ENCODE measurements at regions not wholly inside any gene's neighbourhood (a gene's known extent, or its start where the extent isn't known, plus 50 kb on each side); places are given as distances from the start of the nearest gene placed in this dataset.
A peak's percentile ranks its signal among the peaks of the same experiment; 100 is the strongest.

- TF ChIP-seq ATF4 (CRISPR knock-in tag; IDR thresholded peaks at IDR 0.05): no peak
- TF ChIP-seq MCM5 (IDR thresholded peaks at IDR 0.05; ENCODE audit: low read depth): no peak
- no peak for TF ChIP-seq ZNF644 (tag; IDR thresholded peaks at IDR 0.05; ENCODE audit: low read depth)
- TF ChIP-seq ARHGAP35 (IDR thresholded peaks at IDR 0.05; ENCODE audit: partially characterized antibody): no peak
- peak in 1 of 2 experiments; percentile 29; a peak in 1 of 4 replicates for TF ChIP-seq TRIM24 (IDR thresholded peaks at IDR 0.05)
- TF ChIP-seq ZNF512 (tag; IDR thresholded peaks at IDR 0.05): no peak
- no peak for TF ChIP-seq ZNF695 (CRISPR knock-in tag; IDR thresholded peaks at IDR 0.05)
- peak; percentile 12; the same call in 1 of the 2 replicates for TF ChIP-seq MAFG (tag; conservative IDR thresholded peaks at IDR 0.05)
- TF ChIP-seq ETV1 (tag; conservative IDR thresholded peaks at IDR 0.05; ENCODE audit: low read depth): peak; percentile 70
- TF ChIP-seq NR2C1 (IDR thresholded peaks at IDR 0.05): peak; percentile 31; the same call in 1 of the 2 replicates
- peak; percentile 35; the same call in 1 of the 2 replicates for TF ChIP-seq NR2C1 (tag; IDR thresholded peaks at IDR 0.05)
- no peak for TF ChIP-seq ZNF586 (CRISPR knock-in tag; conservative IDR thresholded peaks at IDR 0.05)
- no peak for TF ChIP-seq HNRNPL (IDR thresholded peaks at IDR 0.05; ENCODE audit: low read depth, low read length)
- peak; percentile 21 for TF ChIP-seq NEUROD1 (IDR thresholded peaks at IDR 0.05; ENCODE audit: borderline replicate concordance, low read depth, low read length, partially characterized antibody)
- no peak for TF ChIP-seq CEBPG (CRISPR knock-in tag; IDR thresholded peaks at IDR 0.05)
- TF ChIP-seq CEBPG (tag; conservative IDR thresholded peaks at IDR 0.05 in 1 of 2, IDR thresholded peaks at IDR 0.05 in 1 of 2): peak; percentile 40 to 76; a peak in 3 of 4 replicates
- peak in 1 of 2 experiments; percentile 38 for TF ChIP-seq AFF1 (IDR thresholded peaks at IDR 0.05; ENCODE audit: low read depth in 1 of 2, partially characterized antibody in 2 of 2)
- TF ChIP-seq TCF7 (IDR thresholded peaks at IDR 0.05; ENCODE audit: borderline replicate concordance): no peak
- TF ChIP-seq ZBTB26 (CRISPR knock-in tag; IDR thresholded peaks at IDR 0.05): no peak
- no peak for TF ChIP-seq RAD51 (IDR thresholded peaks at IDR 0.05; ENCODE audit: borderline replicate concordance, low read depth)
Observed at GRCh38 chr5:142446131-142446959, 121.5 kb upstream of the SPRY4 start (continued).

Measured in K562 (cell line).